ENCODE measurements at regions not wholly inside any gene's neighbourhood (a gene's known extent, or its start where the extent isn't known, plus 50 kb on each side); places are given as distances from the start of the nearest gene placed in this dataset.

GRCh38 chr3:147914532-147914931, 505.4 kb downstream of the ZIC1 start:
- Mint-ChIP-seq H3K4me1 (ENCODE audit: low read depth) (no peaks in the 10 kb centered on the region), H3K36me3 (ENCODE audit: low read depth) (no peaks in the 10 kb centered on the region), H3K9me3 (peaks cover 3% of the 10 kb centered on the region), H3K27me3 (ENCODE audit: insufficient read depth) (no peaks in the 10 kb centered on the region), H3K4me3 (no peak overlapping the region), H3K27ac (no peak overlapping the region)
- intact Hi-C loops (cut with micrococcal nuclease) = no loop called here
- DNase-seq (ENCODE audit: low spot score) = no peak

GRCh38 chr3:147915057-147915456, 505.9 kb downstream of the ZIC1 start:
- Mint-ChIP-seq H3K27ac (no peak overlapping the region), H3K36me3 (ENCODE audit: low read depth) (no peaks in the 10 kb centered on the region), H3K9me3 (peaks cover 3% of the 10 kb centered on the region), H3K4me1 (ENCODE audit: low read depth) (no peaks in the 10 kb centered on the region), H3K4me3 (no peak overlapping the region), H3K27me3 (ENCODE audit: insufficient read depth) (no peaks in the 10 kb centered on the region)
- intact Hi-C loops (cut with micrococcal nuclease) = no loop called here
- DNase-seq (ENCODE audit: low spot score) = no peak

GRCh38 chr3:147919496-147919895, 510.3 kb downstream of the ZIC1 start:
- intact Hi-C loops (cut with micrococcal nuclease) = no loop called here
- H3K27me3 Mint-ChIP-seq (ENCODE audit: insufficient read depth) = no peaks in the 10 kb centered on the region
- H3K36me3 Mint-ChIP-seq (ENCODE audit: low read depth) = no peaks in the 10 kb centered on the region
- H3K9me3 Mint-ChIP-seq = no peaks in the 10 kb centered on the region
- H3K4me3 Mint-ChIP-seq = no peak overlapping the region
- no peak for DNase-seq (ENCODE audit: low spot score)
- no peak overlapping the region for H3K27ac Mint-ChIP-seq
- no peaks in the 10 kb centered on the region for H3K4me1 Mint-ChIP-seq (ENCODE audit: low read depth)

GRCh38 chr3:147921051-147921450, 511.9 kb downstream of the ZIC1 start:
- Mint-ChIP-seq H3K36me3 (ENCODE audit: low read depth) (no peaks in the 10 kb centered on the region), H3K4me1 (ENCODE audit: low read depth) (no peaks in the 10 kb centered on the region), H3K27me3 (ENCODE audit: insufficient read depth) (no peaks in the 10 kb centered on the region), H3K9me3 (no peaks in the 10 kb centered on the region), H3K4me3 (no peak overlapping the region), H3K27ac (no peak overlapping the region)
- intact Hi-C loops (cut with micrococcal nuclease) = no loop called here
- DNase-seq (ENCODE audit: low spot score) = no peak

- H3K27ac Mint-ChIP-seq = no peak overlapping the region
- no peak for DNase-seq (ENCODE audit: low spot score)
- no peak overlapping the region for H3K4me3 Mint-ChIP-seq
- H3K36me3 Mint-ChIP-seq (ENCODE audit: low read depth) = no peaks in the 10 kb centered on the region
- no peaks in the 10 kb centered on the region for H3K27me3 Mint-ChIP-seq (ENCODE audit: insufficient read depth)
- no peaks in the 10 kb centered on the region for H3K4me1 Mint-ChIP-seq (ENCODE audit: low read depth)
- H3K9me3 Mint-ChIP-seq = no peaks in the 10 kb centered on the region
- intact Hi-C loops (cut with micrococcal nuclease) = no loop called here
These were observed 515.6 kb downstream of the ZIC1 start for GRCh38 chr3:147924755-147925154.

GRCh38 chr3:147925272-147925671, 516.1 kb downstream of the ZIC1 start:
- no peaks in the 10 kb centered on the region for H3K36me3 Mint-ChIP-seq (ENCODE audit: low read depth)
- H3K4me3 Mint-ChIP-seq = no peak overlapping the region

GRCh38 chr3:147930232-147930807, 521.2 kb downstream of the ZIC1 start:
- H3K27ac Mint-ChIP-seq = no peak overlapping the region
- intact Hi-C loops (cut with micrococcal nuclease) = no loop called here
- no peak for DNase-seq (ENCODE audit: low spot score)
- no peaks in the 10 kb centered on the region for H3K9me3 Mint-ChIP-seq
- no peaks in the 10 kb centered on the region for H3K36me3 Mint-ChIP-seq (ENCODE audit: low read depth)
- H3K4me1 Mint-ChIP-seq (ENCODE audit: low read depth) = no peaks in the 10 kb centered on the region
- H3K27me3 Mint-ChIP-seq (ENCODE audit: insufficient read depth) = no peaks in the 10 kb centered on the region
- H3K4me3 Mint-ChIP-seq = no peak overlapping the region

More at GRCh38 chr3:147925272-147925671, 516.1 kb downstream of the ZIC1 start:
- H3K27me3 Mint-ChIP-seq (ENCODE audit: insufficient read depth) = no peaks in the 10 kb centered on the region
- intact Hi-C loops (cut with micrococcal nuclease) = no loop called here
- no peak overlapping the region for H3K27ac Mint-ChIP-seq
- no peak for DNase-seq (ENCODE audit: low spot score)
- H3K9me3 Mint-ChIP-seq = no peaks in the 10 kb centered on the region
- no peaks in the 10 kb centered on the region for H3K4me1 Mint-ChIP-seq (ENCODE audit: low read depth)

- no peaks in the 10 kb centered on the region for H3K4me1 Mint-ChIP-seq (ENCODE audit: low read depth)
- no peak overlapping the region for H3K4me3 Mint-ChIP-seq
- H3K9me3 Mint-ChIP-seq = no peaks in the 10 kb centered on the region
- no peaks in the 10 kb centered on the region for H3K36me3 Mint-ChIP-seq (ENCODE audit: low read depth)
- no peak for DNase-seq (ENCODE audit: low spot score)
- H3K27me3 Mint-ChIP-seq (ENCODE audit: insufficient read depth) = no peaks in the 10 kb centered on the region
- intact Hi-C loops (cut with micrococcal nuclease) = no loop called here
- H3K27ac Mint-ChIP-seq = no peak overlapping the region
These were observed 525.5 kb downstream of the ZIC1 start for GRCh38 chr3:147934451-147935180.

- Mint-ChIP-seq H3K4me1 (ENCODE audit: low read depth) (no peaks in the 10 kb centered on the region), H3K27me3 (ENCODE audit: insufficient read depth) (no peaks in the 10 kb centered on the region), H3K9me3 (no peaks in the 10 kb centered on the region), H3K4me3 (no peak overlapping the region), H3K27ac (no peak overlapping the region), H3K36me3 (ENCODE audit: low read depth) (no peaks in the 10 kb centered on the region)
- intact Hi-C loops (cut with micrococcal nuclease) = no loop called here
- no peak for DNase-seq (ENCODE audit: low spot score)
These were observed 528.2 kb downstream of the ZIC1 start for GRCh38 chr3:147937341-147937740.

- Mint-ChIP-seq H3K4me1 (ENCODE audit: low read depth) (no peaks in the 10 kb centered on the region), H3K4me3 (no peak overlapping the region), H3K36me3 (ENCODE audit: low read depth) (no peaks in the 10 kb centered on the region)
These were observed 528.7 kb downstream of the ZIC1 start for GRCh38 chr3:147937891-147938290.

GRCh38 chr3:147939425-147939824, 530.3 kb downstream of the ZIC1 start:
- Mint-ChIP-seq H3K36me3 (ENCODE audit: low read depth) (no peaks in the 10 kb centered on the region), H3K27me3 (ENCODE audit: insufficient read depth) (no peaks in the 10 kb centered on the region), H3K9me3 (no peaks in the 10 kb centered on the region), H3K27ac (no peak overlapping the region), H3K4me3 (no peak overlapping the region), H3K4me1 (ENCODE audit: low read depth) (no peaks in the 10 kb centered on the region)
- DNase-seq (ENCODE audit: low spot score) = no peak
- intact Hi-C loops (cut with micrococcal nuclease) = no loop called here

More at GRCh38 chr3:147937891-147938290, 528.7 kb downstream of the ZIC1 start:
- Mint-ChIP-seq H3K27me3 (ENCODE audit: insufficient read depth) (no peaks in the 10 kb centered on the region), H3K27ac (no peak overlapping the region), H3K9me3 (no peaks in the 10 kb centered on the region)
- intact Hi-C loops (cut with micrococcal nuclease) = no loop called here
- no peak for DNase-seq (ENCODE audit: low spot score)

GRCh38 chr3:147939839-147940238, 530.7 kb downstream of the ZIC1 start:
- intact Hi-C loops (cut with micrococcal nuclease) = no loop called here
- H3K9me3 Mint-ChIP-seq = no peaks in the 10 kb centered on the region
- H3K27ac Mint-ChIP-seq = no peak overlapping the region
- H3K27me3 Mint-ChIP-seq (ENCODE audit: insufficient read depth) = no peaks in the 10 kb centered on the region
- H3K4me3 Mint-ChIP-seq = no peak overlapping the region
- no peaks in the 10 kb centered on the region for H3K4me1 Mint-ChIP-seq (ENCODE audit: low read depth)
- no peak for DNase-seq (ENCODE audit: low spot score)
- H3K36me3 Mint-ChIP-seq (ENCODE audit: low read depth) = no peaks in the 10 kb centered on the region

- Mint-ChIP-seq H3K9me3 (no peaks in the 10 kb centered on the region), H3K36me3 (ENCODE audit: low read depth) (no peaks in the 10 kb centered on the region)
These were observed 531.4 kb downstream of the ZIC1 start for GRCh38 chr3:147940405-147941193.

More at GRCh38 chr3:147940405-147941193, 531.4 kb downstream of the ZIC1 start:
- H3K27me3 Mint-ChIP-seq (ENCODE audit: insufficient read depth) = no peaks in the 10 kb centered on the region
- intact Hi-C loops (cut with micrococcal nuclease) = no loop called here
- no peak overlapping the region for H3K4me3 Mint-ChIP-seq
- H3K4me1 Mint-ChIP-seq (ENCODE audit: low read depth) = no peaks in the 10 kb centered on the region
- DNase-seq (ENCODE audit: low spot score) = no peak
- no peak overlapping the region for H3K27ac Mint-ChIP-seq
